HG02943 (cell line): ENCODE measurements at regions not wholly inside any gene's neighbourhood (a gene's known extent, or its start where the extent isn't known, plus 50 kb on each side); places are given as distances from the start of the nearest gene placed in this dataset.

Experiments
- ATAC-seq: cut with Tn5 transposase; IDR thresholded peaks from one replicate; pipeline ENCODE4 v1.9.1; 2021; ENCODE audit warnings: mild to moderate bottlenecking, low read depth, moderate library complexity; ENCODE audit not compliant: unreplicated experiment

GRCh38 chr22:47740109-47740805 lies 977.8 kb downstream of the TBC1D22A start:
- ATAC-seq = no peak

- no peak for ATAC-seq
These were observed 977.0 kb downstream of the TBC1D22A start for GRCh38 chr22:47739291-47740015.

GRCh38 chr22:47738472-47739013 lies 976.1 kb downstream of the TBC1D22A start:
- ATAC-seq = no peak

DNA sequence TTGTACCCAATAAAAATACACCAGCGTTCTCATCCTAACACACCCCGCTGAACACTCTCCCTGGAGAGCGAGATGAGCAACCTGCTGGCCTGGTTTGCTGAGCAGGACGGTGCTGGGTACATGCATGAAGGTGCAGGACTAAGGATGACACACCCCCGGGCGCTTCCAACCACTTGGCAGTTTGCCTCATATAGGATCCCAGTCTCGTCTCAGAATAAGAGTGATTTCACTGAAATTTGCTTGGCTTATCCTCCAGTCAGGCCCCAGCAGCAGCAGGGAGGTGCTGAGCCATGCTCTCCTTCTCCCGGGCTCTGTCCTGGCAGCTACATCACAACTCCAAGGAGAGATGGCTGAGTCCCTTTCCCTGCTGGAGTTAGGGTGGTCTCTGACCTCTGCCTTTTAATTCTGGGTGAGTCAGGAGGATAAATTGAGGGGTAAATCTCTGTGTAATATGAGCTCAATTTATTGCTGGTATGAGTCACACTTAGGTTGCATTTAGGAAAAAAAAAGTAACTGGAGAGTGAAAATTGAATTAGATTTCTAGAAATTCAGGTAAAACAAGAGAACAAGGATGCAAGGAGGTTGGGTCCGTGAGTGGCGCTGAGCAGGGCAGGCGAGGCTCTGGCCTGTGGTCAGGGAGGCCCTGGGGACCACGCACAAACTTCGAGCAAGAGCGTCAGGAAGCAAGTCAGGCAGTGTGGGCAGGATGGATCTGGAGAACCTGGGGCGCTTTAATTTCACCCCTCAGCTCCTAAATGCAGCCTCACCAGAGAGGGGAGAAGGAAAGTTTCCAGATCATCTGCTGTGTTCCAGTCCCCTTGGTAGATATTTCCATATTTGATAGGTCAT lies 974.0 kb downstream of the TBC1D22A start:
- no peak for ATAC-seq

GRCh38 chr22:47734511-47734910 lies 972.1 kb downstream of the TBC1D22A start:
- no peak for ATAC-seq

DNA sequence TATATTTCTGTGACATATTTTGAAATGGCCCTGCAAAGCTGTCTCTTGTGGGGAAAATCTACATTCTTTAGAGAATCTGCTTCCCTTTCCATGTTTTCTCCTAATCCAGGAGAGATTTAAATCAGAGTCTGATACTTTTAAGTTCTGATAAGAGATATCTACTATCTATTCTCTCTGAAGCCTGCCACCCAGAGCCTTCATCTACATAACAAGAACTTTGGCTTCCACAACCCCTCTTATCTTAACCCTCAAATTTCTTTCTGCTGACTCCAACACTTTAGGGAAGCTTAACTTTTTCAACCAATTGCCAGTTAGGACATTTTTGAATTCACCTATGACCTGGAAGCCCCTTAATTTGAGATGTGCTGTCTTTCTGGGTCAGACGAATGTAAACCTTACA lies 965.2 kb downstream of the TBC1D22A start:
- ATAC-seq = no peak

GRCh38 chr22:47724751-47725150 lies 962.3 kb downstream of the TBC1D22A start:
- no peak for ATAC-seq

GRCh38 chr22:47724030-47724429 lies 961.6 kb downstream of the TBC1D22A start:
- no peak for ATAC-seq

- no peak for ATAC-seq
These were observed 955.9 kb downstream of the TBC1D22A start for GRCh38 chr22:47718337-47718736.

- no peak for ATAC-seq
These were observed 954.6 kb downstream of the TBC1D22A start for GRCh38 chr22:47716890-47717615.

DNA sequence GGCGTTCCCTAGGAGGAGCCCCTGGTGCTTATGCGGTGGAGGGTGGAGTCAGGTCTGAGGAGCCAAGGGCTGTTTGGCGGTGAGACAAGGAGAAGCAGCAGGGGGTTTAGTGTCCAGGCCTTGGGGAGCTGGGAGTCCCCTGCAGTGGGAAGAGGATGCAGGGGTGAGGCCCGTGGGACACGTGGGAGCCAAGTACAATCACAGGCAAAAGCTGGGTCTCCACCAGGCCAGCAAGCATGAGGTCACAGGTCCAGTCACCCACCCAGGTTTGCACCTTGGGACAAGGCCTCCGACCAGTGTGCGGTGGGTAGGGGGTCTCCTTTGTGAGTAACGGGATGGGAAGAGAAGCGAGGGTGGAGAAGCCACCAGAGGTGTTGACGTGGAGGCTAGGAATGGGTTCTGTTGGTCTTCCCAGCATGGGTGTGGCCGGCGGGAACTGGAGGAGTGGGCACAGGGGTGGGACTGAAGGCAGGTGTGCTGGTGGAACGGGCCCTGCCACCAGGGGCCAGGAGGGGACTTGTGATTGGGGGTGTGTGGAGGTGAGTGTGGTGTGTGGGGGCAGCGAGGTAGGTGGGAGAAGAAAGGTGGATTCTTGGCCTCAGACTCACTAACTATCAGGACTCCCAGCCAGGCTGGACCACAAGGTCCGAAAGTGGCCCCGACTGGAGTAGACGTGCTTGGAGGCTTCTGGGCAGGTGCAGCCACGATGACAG lies 953.6 kb downstream of the TBC1D22A start:
- ATAC-seq = no peak

DNA sequence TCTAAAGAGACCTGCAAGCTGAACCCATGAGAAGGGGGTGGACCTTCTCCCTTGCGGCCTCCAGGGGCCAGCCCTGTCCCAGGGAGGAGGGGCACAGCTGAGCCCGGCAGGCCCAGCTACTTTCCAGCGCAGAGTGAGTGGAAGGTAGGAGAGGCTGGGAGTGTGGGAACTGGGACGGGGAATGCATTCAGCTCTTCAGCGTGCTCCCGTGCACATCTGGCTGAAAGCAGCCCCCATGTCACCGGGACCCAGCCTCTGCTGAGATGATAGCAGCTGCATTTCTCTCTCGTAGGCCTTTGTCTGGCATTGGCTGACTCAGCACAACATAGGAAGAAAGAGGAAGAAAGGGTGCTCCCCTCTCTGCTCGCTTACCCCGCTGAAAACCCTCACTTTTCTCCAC lies 951.5 kb downstream of the TBC1D22A start:
- ATAC-seq = no peak

DNA sequence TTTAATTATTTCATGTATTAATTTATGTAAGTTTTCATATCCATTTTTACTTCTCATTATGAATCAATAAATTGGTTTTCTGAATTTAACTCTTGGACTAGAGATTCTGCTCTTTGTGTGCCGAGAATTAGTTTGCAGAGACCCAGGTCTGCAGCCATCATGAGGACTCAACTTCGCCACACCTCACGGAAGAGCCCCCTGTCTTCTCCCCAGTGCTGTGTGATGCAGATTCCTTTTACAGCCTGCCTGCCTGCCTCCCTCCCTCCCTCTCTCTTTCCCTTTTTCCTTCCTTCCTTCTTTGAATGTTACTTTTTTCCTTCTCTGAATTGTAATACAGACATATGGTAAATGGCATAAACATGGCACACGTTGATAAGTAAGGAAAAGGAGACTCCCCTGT lies 947.7 kb downstream of the TBC1D22A start:
- ATAC-seq = no peak

DNA sequence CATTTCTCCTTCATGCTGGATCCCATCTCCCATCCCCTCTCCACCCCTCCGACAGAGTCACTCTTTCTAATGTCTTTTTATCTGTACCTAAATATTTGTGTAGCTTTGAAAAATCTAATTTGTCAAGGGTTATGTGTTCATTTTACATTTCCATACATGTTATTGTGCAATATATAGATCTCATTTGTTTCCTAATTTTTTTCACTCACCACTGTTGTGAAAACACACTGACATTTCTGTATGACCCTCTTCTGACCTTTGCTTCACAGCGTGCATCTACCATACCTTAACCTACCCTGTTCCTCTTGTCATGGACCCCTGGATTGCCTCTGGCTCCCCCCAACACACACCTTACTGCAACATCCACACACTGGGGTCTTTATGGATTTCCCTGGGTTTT lies 942.9 kb downstream of the TBC1D22A start:
- ATAC-seq = no peak

GRCh38 chr22:47698906-47699305 lies 936.5 kb downstream of the TBC1D22A start:
- no peak for ATAC-seq

- no peak for ATAC-seq
These were observed 935.4 kb downstream of the TBC1D22A start for GRCh38 chr22:47697861-47698260.

DNA sequence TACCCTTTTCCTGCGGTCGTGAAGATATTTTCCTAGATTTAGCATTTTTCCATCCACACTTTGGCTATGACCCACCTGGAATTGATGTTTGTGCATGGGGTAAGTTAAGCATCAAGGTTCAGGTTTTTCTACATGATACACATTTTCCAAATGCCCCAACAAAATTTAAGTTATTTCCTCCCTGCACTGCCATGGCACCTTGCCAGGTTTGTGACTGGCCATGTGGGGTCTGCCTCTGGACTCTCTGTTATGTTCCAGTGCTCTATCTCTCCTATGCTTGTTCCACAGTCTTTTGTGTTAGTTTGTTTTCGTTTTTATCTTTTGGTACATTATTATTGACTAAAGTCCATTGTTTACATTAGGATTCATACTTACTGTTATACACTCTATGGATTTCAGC lies 934.3 kb downstream of the TBC1D22A start:
- no peak for ATAC-seq

DNA sequence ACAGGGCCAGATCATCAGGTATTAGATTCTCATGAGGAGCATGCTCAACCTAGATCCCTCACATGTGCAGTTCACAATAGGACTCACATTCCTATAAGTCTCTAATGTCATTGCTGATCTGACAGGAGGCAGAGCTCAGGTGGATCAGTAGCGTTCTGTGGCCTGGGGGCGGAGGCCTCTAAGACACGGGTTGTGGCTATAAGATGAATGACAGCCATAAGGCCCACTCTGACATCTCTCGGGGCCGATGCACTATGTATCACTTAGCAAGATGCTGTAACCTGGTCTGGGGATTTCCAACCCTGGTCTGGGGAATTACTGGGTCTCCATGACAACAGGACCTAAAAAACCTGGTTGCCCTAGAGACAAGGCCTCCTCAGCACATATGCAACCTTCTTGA lies 932.7 kb downstream of the TBC1D22A start:
- ATAC-seq = no peak

- ATAC-seq = no peak
These were observed 932.2 kb downstream of the TBC1D22A start for GRCh38 chr22:47694536-47695130.
